Kidney (tissue), 13 donors: ENCODE measurements at regions not wholly inside any gene's neighbourhood (a gene's known extent, or its start where the extent isn't known, plus 50 kb on each side); places are given as distances from the start of the nearest gene placed in this dataset.

Experiments
- DNase-seq, 5 donors: peaks; one replicate each; pipeline ENCODE4 v3.0.0-alpha.2; 2013 to 2020
- FAIRE-seq: peaks from 2 replicates; lab custom pipeline; 2012; peaks lifted over from hg19 to GRCh38; lab: Jason Lieb, UNC
- H3K27ac ChIP-seq, 2 donors: one replicate each; pipeline ENCODE4 v1.7.0; 2013; ENCODE audit warnings: low read depth in 2 of 2, low read length in 2 of 2, inconsistent platforms in 1 of 2
- H3K27me3 ChIP-seq: one replicate; pipeline ENCODE4 v1.7.1; 2013; ENCODE audit warnings: low read length, inconsistent platforms; ENCODE audit not compliant: control insufficient read depth, insufficient read depth
- H3K36me3 ChIP-seq, 3 donors: one replicate each; pipeline versions ENCODE4 v1.7.0 to v1.7.1; 2013; ENCODE audit warnings: low read length in 3 of 3, control low read depth in 1 of 3, inconsistent platforms in 1 of 3; ENCODE audit not compliant: insufficient read depth in 3 of 3, control insufficient read depth in 2 of 3
- H3K4me1 ChIP-seq, 3 donors: one replicate each; pipeline versions ENCODE4 v1.7.0 to v1.7.1; 2013; ENCODE audit warnings: low read length in 3 of 3, inconsistent platforms in 1 of 3, low read depth in 1 of 3; ENCODE audit not compliant: control insufficient read depth in 2 of 3, insufficient read depth in 2 of 3
- H3K4me3 ChIP-seq, 3 donors: one replicate each; pipeline versions ENCODE4 v1.7.0 to v1.8.1; 2013; ENCODE audit warnings: low read length in 3 of 3, control low read depth in 1 of 3, inconsistent platforms in 1 of 3
- H3K9ac ChIP-seq, 3 donors: one replicate each; pipeline versions ENCODE4 v1.7.0 to v1.7.1; 2013; ENCODE audit warnings: low read length in 3 of 3, control low read depth in 1 of 3, inconsistent platforms in 1 of 3
- H3K9me3 ChIP-seq, 3 donors: one replicate each; pipeline versions ENCODE4 v1.7.0 to v1.7.1; 2013; ENCODE audit warnings: low read length in 3 of 3, control low read depth in 1 of 3, inconsistent platforms in 1 of 3; ENCODE audit not compliant: control insufficient read depth in 2 of 3, insufficient read depth in 1 of 3
- intact Hi-C: fragments of 100-400 bp; cut with DNase I; formaldehyde crosslinking; loops from one replicate; pipeline ENCODE4 v1.11.1; 2022
- TF ChIP-seq, protein P1 (sequence below): IDR thresholded peaks from 3 replicates; pipeline ENCODE4 v1.5.1; 2012; ENCODE audit warnings: mild to moderate bottlenecking, moderate library complexity, borderline replicate concordance; ENCODE audit not compliant: insufficient read depth; ENCODE audit errors: extremely low read depth
- donor health status: control.
- donor health status: control.
- donor health status: control.
- donor health status: control.
- donor health status: control.
- donor health status: DM: yes; HTN: yes; CAD: no.
- donor health status: Normal renal cell carcinoma (clear cell type).

DNA sequence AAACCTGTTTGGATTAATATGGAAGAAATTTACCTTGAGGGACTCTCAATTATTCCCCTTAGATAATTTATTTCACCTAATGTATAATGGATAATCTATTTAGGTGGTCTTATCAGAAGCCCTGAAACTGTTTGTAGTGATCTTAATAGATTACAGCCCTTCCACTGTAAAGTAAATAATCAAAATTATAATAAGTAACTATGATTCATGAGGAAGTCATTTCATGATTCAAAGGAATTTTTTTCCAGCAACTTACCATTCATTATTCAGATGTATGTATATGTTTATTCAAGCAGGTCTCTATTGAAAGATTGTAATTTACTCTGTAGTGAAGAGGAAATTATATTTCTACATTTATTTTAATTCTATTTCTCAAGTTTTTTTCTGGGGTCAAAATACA, 250.6 kb upstream of the ROBO1 start:
- DNase-seq, result no peak
- no peak for FAIRE-seq
- TF ChIP-seq, protein P1, sequence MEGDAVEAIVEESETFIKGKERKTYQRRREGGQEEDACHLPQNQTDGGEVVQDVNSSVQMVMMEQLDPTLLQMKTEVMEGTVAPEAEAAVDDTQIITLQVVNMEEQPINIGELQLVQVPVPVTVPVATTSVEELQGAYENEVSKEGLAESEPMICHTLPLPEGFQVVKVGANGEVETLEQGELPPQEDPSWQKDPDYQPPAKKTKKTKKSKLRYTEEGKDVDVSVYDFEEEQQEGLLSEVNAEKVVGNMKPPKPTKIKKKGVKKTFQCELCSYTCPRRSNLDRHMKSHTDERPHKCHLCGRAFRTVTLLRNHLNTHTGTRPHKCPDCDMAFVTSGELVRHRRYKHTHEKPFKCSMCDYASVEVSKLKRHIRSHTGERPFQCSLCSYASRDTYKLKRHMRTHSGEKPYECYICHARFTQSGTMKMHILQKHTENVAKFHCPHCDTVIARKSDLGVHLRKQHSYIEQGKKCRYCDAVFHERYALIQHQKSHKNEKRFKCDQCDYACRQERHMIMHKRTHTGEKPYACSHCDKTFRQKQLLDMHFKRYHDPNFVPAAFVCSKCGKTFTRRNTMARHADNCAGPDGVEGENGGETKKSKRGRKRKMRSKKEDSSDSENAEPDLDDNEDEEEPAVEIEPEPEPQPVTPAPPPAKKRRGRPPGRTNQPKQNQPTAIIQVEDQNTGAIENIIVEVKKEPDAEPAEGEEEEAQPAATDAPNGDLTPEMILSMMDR, result no peak
- Histone ChIP-seq H3K9me3 (no peaks in the 10 kb centered on the region), H3K4me1 (no peaks in the 10 kb centered on the region), H3K9ac (no peak overlapping the region), H3K27ac (no peak overlapping the region), H3K27me3 (no peaks in the 10 kb centered on the region), H3K4me3 (no peak overlapping the region), H3K36me3 (no peaks in the 10 kb centered on the region)
- intact Hi-C loops, result no loop called here

DNA sequence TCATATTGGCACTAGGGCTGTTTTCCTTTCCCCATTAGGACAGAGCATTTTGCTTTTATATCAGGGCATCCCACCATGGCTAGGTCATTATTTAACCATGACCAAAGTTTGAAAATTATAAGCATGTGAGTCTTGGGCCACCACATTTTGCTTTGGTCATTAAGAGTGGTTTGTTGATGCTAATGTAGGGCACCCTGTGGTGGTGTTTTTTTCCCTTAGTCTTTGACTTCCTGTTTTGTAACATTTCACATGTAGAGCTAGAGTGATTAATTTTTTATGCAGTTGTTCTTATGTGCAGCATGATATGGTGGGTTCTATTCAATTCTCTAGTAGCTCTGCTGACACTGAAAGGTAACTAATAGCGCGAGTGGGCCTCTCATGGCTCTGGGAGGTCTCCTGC, 249.6 kb upstream of the ROBO1 start:
- no peaks in the 10 kb centered on the region for H3K36me3 ChIP-seq
- no peaks in the 10 kb centered on the region for H3K4me1 ChIP-seq
- H3K27ac ChIP-seq, result no peak overlapping the region
- no peak overlapping the region for H3K4me3 ChIP-seq
- no peaks in the 10 kb centered on the region for H3K27me3 ChIP-seq
- intact Hi-C loops, result no loop called here
- H3K9ac ChIP-seq, result no peak overlapping the region
- TF ChIP-seq, protein P1, result no peak
- no peaks in the 10 kb centered on the region for H3K9me3 ChIP-seq
- no peak for FAIRE-seq
- no peak for DNase-seq

DNA sequence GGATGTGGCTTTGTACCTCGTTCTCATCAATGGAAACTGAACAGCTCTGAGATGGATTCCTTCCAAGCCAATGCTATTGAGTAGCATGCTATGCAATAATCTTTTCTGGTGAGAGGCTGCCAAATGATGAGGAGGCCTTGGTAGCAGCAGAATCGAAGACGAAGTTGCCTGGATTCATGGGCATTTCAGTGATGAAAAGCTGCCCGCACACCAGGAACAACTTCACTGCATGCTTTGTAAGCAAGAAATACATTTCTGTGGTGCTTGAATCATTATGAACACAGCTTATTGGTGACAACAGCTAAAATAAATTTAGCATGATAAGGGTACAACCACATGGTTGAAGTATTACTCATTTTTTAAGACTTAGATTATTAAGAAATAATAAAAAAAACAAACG, 246.8 kb upstream of the ROBO1 start:
- Histone ChIP-seq H3K27ac (no peak overlapping the region), H3K9me3 (no peaks in the 10 kb centered on the region), H3K9ac (no peak overlapping the region), H3K4me3 (no peak overlapping the region), H3K27me3 (no peaks in the 10 kb centered on the region), H3K36me3 (no peaks in the 10 kb centered on the region), H3K4me1 (no peaks in the 10 kb centered on the region)
- DNase-seq, result no peak
- FAIRE-seq, result no peak
- TF ChIP-seq, protein P1, result no peak
- intact Hi-C loops, result no loop called here

DNA sequence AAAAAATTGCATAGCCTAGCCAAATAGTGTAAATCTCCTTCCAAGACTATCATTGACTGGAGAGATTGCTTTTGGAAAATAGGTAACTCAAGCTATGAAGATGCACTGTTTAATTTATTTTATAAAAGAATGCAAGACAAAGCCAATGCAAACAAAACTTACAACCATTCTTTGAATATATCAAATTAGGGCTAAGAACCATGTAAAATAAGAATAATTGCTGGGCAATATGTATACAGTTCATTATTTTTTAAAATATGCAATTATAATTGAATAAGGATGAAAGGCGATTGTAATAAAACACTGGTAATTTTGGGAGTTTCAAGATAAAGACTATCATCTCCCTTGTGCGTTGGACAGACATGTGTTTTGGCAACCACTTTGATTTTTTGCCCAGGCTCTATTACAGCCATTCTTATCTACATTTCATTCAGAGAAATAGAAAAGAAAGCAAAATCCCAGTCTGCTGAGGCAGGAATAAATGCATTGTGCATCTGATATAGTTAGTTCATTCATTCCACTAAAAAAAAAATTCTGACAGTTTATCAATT, 242.3 kb upstream of the ROBO1 start:
- Histone ChIP-seq H3K36me3 (no peaks in the 10 kb centered on the region), H3K27me3 (no peaks in the 10 kb centered on the region), H3K4me1 (no peaks in the 10 kb centered on the region), H3K27ac (no peak overlapping the region), H3K9me3 (no peaks in the 10 kb centered on the region), H3K4me3 (no peak overlapping the region), H3K9ac (no peak overlapping the region)
- FAIRE-seq (no peak), DNase-seq (no peak)
- intact Hi-C loops, result no loop called here
- TF ChIP-seq, protein P1, result no peak
